Astrocyte of the spinal cord (primary cell): ENCODE measurements at regions not wholly inside any gene's neighbourhood (a gene's known extent, or its start where the extent isn't known, plus 50 kb on each side); places are given as distances from the start of the nearest gene placed in this dataset.

Experiments
- DNase-seq: peaks from one replicate; pipeline ENCODE4 v3.0.0; 2011; ENCODE audit warnings: low read depth, low spot score
- H3K4me3 ChIP-seq: 2 replicates; pipeline ENCODE4 v1.5.1; 2011; ENCODE audit warnings: low read depth, mild to moderate bottlenecking, low read length, moderate library complexity
- CTCF ChIP-seq: IDR thresholded peaks from 2 replicates; pipeline ENCODE4 v1.5.1; 2012; ENCODE audit warnings: low read depth, mild to moderate bottlenecking, low read length, inconsistent platforms
- in situ Hi-C: cut with HindIII; loops from 2 replicates; pipeline ENCODE4 v1.10.0; 2017; ENCODE audit warnings: low sequenced_read_pairs

- TF ChIP-seq CTCF, result no peak
- DNase-seq, result no peak
- H3K4me3 ChIP-seq, result no peak overlapping the region
- in situ Hi-C loops, result no loop called here
Observed at GRCh38 chr11:97279341-97279740, 889.5 kb downstream of the JRKL start.

GRCh38 chr11:97280347-97280746 lies 890.5 kb downstream of the JRKL start:
- H3K4me3 ChIP-seq, result no peak overlapping the region
- TF ChIP-seq CTCF, result no peak
- in situ Hi-C loops, result no loop called here
- DNase-seq, result no peak

GRCh38 chr11:97289823-97290222 lies 900.0 kb downstream of the JRKL start:
- H3K4me3 ChIP-seq, result no peak overlapping the region
- no peak for DNase-seq
- in situ Hi-C loops, result no loop called here
- TF ChIP-seq CTCF, result no peak

GRCh38 chr11:97290464-97291041 lies 900.7 kb downstream of the JRKL start:
- no peak for TF ChIP-seq CTCF
- in situ Hi-C loops, result no loop called here
- DNase-seq, result peak; percentile 78
- no peak overlapping the region for H3K4me3 ChIP-seq

- H3K4me3 ChIP-seq, result no peak overlapping the region
- in situ Hi-C loops, result no loop called here
- no peak for TF ChIP-seq CTCF
- no peak for DNase-seq
Observed at GRCh38 chr11:97296301-97296700, 906.5 kb downstream of the JRKL start.

GRCh38 chr11:97309291-97309690 lies 919.5 kb downstream of the JRKL start:
- no peak for DNase-seq
- no peak for TF ChIP-seq CTCF
- H3K4me3 ChIP-seq, result no peak overlapping the region
- in situ Hi-C loops, result no loop called here

GRCh38 chr11:97325693-97326092 lies 935.9 kb downstream of the JRKL start:
- DNase-seq, result no peak
- in situ Hi-C loops, result no loop called here
- TF ChIP-seq CTCF, result no peak
- H3K4me3 ChIP-seq, result no peak overlapping the region
